Fibroblast of peridontal ligament (primary cell): ENCODE measurements at regions not wholly inside any gene's neighbourhood (a gene's known extent, or its start where the extent isn't known, plus 50 kb on each side); places are given as distances from the start of the nearest gene placed in this dataset.
"Not testable (repeated sequence)": the region's sequence is repeated elsewhere in the genome, so short reads cannot be mapped to it uniquely, and the experiment has no call there.

Experiments used
- DNase-seq: peaks from one replicate; pipeline ENCODE4 v3.0.0-alpha.2; 2010; ENCODE audit errors: extremely low read depth

DNA sequence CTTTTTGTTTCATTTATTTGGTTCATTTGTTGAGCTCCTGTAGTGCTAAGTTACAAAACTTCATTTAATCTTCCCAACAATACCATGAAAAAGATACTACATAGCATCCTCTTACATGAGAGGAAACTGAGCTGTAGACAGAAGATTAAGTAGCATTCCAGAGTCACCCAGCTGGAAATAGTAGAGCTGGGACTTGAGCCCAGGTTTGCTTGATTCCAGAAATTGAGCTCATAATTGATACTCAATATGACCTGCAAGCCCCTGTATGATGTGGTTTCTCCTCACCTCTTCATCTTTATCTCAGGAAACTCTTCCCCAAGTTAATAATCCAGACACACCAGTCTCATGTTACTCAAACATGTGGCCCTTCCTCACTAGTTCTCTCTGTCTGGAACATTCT is 87.0 kb upstream of the DAAM1 start:
- no peak for DNase-seq

- no peak for DNase-seq
Observed at GRCh38 chr14:59103396-59103795, 85.1 kb upstream of the DAAM1 start.

- DNase-seq = no peak
Observed at GRCh38 chr14:59107819-59108218, 80.6 kb upstream of the DAAM1 start.

DNA sequence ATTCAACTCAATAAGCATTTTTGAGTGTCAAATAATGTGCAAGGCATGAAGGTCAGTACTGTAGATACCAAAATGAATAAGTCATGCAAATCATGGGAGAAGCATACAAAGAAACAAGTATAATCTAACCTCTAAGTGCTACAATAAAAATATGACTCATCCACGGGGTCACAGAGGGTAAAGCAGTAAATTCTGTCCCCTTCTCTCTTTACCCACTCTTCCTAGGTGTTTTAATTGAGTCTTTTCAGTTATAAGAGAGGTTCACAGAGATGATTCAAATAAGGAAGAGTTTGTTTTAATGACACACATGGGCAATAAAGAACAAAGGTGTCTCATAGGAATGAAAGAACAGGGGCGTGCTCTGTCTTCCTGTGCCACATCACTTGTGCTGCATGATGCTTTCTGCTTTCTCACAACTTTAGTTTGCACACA is 71.5 kb upstream of the DAAM1 start:
- DNase-seq = no peak

DNA sequence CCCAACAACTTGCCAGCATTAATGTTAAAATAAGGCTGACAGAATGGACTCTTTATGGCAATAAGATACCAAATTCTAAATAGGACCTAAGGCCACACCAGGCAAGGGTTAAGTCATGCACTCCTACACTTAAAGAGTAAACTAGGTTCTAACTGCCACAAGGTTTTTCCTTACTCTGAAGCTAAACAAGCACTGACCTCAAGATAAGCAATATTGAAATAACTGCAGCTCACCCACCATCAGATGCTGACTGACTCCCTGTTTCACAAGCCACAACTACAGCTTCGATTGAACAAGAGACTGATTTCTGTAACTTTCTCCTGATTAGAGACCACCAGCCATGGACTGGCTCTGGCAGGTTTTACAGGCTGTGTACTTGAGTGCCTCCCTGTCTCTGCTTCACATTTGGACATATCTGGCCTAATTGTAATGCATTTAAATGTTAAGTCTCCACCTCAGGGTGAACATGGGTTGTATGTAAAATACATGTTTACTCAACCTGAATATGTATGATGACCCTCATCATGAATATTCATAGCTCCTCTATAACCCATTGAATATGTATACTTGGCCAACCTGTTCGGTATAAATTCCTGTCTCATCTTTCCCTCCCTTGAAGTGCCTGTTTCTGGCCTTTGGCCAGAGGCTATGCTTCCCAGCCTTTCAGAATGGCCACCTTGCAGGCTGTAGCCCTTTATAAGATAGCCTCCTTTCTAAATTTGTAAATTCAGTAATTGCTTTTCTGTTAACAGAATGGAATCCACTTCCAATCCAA is 70.5 kb upstream of the DAAM1 start:
- no peak for DNase-seq

DNA sequence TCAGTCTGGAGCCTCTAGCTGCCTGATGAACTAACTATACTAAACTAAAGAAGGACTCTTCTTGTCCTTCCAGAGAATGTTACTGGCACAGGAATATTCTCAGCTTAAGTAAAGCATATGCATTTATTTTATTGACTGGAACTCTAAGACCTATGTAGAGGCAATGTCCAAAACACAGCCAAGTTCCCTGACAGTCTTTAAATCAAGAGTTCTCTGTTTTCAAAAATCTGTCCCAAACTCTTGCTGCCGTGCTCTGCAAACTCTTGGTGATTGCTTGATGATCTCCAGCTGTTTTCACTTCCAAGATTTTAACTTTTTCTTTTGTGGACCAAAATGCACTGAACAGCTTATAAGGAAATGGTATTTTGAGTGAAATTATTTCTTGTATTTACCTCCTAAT is 67.5 kb upstream of the DAAM1 start:
- DNase-seq = peak; percentile 14

DNA sequence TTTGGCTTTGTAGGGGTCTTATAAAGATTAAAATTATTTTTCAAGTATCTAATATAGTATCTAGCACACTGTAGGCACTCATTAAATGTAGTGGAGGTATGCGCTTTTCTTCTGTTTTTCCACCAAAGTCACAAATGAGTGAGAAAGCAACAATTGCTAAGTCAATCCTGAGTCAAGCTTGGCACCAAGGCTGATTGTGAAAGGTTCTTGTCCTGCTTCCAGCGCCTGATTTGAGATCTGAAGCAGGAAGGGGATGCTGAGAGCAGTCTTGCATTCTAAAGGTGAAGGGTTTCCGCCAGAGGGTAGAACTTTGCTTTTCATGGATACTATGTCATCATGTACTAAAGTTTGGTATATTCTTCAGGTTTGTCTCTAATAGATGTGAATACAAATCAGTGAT is 64.9 kb upstream of the DAAM1 start:
- peak; percentile 66 for DNase-seq

DNA sequence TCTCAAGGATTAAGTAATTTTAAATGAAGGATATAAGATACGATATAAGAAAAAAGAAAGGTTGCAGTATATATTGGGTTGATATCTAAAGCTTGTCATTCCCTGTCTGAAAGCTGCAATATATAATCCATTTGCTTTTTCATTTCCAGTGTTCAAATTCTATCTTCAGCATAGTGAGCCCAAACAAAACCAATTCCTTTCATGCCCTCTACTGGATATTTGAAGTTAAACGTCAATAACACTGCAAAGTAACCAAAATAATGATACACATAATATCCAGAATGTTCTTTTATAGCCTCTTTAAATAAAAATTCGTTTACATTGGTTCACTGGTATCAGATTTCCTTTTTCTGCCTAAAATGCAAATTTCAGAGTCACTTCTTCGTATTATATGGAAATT is 64.5 kb upstream of the DAAM1 start:
- peak; percentile 63 for DNase-seq

DNA sequence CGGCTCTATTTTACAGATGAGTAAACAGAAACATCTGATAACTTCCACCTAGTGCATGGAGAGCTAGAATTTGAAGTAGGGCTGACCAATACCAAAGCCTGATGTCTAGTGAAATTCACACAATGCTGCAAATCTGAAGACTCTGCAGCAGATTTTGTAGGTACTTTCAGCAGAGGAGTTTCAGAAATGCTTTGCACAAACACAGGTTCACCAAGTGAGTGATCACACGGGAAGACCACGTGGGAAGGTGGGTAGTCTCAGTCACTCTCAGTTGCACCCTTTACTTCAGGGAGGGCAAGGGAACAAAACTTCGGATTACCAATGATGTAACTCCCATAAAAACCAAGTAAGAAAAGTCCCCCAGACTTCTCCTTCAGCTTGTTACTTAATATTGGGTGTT is 63.3 kb upstream of the DAAM1 start:
- no peak for DNase-seq

- peak; percentile 72 for DNase-seq
Observed at GRCh38 chr14:59126714-59127436, 61.6 kb upstream of the DAAM1 start.

GRCh38 chr14:59127437-59127732 is 61.1 kb upstream of the DAAM1 start:
- no peak for DNase-seq

GRCh38 chr14:59130462-59130861 is 58.0 kb upstream of the DAAM1 start:
- DNase-seq = no peak

DNA sequence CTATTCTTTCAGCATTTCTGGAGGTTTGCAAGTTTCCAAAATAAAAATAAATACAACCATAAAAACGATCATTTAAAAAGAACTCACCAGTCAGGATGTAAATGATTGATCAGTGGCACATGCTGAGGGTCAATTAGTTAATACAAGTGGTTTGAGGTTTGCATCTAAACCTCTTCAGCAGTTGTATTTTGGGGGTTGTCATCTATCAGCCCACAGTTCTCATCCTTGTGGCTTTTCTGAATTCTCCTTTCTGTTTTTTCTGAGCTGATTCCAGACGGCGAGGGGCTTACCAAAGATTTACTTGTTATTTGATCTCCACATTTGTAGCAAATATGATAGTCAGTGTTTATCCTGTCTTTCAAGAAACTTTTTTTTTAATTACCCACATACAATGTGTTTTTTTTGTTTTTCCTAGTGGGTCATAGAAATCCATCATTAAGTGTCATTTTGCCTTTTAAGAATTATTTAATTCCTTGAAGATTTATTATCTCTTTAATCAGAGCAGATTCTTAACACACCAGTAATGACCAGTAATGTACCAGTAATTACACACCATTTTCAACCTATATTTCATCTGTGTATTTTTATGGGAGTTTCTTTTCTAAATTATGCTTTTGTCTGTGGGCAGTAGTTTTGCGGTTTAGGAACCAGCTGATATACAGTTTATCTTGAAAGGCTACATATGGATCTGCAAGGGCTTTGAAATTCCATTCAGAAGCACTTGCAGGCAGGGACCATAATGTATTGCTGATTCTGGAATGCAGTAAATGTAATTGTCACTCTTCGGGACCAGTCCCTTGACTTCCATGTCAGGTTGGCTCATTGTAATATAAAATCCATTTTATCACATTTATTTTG is 56.3 kb upstream of the DAAM1 start:
- DNase-seq = no peak

GRCh38 chr14:59132796-59133494 is 55.5 kb upstream of the DAAM1 start:
- DNase-seq = no peak

DNA sequence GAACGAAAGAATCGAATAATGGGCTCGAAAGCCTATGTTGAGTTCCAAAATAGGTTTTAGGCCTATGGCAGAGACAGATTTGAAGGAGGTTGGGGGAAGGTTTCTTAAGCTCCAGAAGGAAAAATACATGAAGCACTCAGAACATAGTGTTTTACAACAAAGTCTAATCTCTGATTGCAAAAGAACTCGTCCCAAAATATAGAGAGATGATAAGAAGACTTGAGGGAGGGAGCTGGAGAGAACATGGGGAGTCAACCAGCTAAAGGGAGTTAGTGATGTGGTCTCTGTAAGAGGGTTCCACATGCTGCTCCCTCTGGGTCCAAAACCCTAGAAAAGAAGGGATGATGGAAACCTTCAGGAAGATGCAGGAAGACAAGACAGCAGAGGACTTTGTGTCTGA is 54.8 kb upstream of the DAAM1 start:
- no peak for DNase-seq

GRCh38 chr14:59134307-59134706 is 54.2 kb upstream of the DAAM1 start:
- no peak for DNase-seq

DNA sequence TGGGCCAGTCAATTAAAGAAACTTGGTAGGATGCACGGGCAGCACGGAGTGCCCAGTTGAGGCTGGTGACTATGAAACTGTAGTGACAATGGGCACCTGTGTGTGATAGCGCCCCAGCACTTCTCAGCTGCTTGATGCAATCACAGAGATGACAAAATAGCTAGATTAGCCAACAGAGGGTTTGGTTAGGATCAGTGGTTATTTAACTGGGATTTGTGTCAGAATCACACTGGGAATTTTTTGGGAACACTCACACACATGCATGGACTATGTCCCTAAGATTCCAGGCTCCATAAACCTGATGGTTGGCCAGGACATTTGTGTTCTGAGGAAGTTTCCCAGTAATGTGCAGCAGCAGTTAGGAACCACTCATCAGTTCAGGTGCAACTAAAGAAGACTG is 51.2 kb upstream of the DAAM1 start:
- no peak for DNase-seq

DNA sequence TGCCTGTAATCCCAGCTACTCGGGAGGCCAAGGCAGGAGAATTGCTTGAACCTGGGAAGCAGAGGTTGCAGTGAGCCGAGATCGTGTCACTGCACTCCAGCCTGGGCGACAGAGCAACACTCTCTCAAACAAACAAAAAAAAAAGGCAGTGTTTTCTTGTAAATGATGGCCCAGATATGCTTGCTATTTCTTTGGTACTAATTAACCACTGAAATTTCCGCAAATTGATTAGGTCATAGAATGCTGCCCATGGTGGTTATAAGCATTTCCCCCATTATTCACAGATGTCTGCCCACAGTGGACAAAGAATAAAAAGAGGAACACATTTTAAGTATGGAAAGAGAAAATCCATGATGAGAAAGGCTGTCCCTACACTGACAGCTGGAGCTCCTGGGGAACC is 49.9 kb upstream of the DAAM1 start:
- DNase-seq = not testable (repeated sequence)
